K562 (cell line): ENCODE measurements at regions not wholly inside any gene's neighbourhood (a gene's known extent, or its start where the extent isn't known, plus 50 kb on each side); places are given as distances from the start of the nearest gene placed in this dataset.

Experiments
- PHF8 ChIP-seq: fragments of 200-600 bp; sonication (generic); IDR thresholded peaks from 2 replicates; pipeline ENCODE4 v1.6.1; 2012; ENCODE audit warnings: mixed run types, mild to moderate bottlenecking, inconsistent platforms, low read length, moderate library complexity, borderline replicate concordance
- ZNF174 ChIP-seq: fragments of 250-450 bp; sonication (Bioruptor Pico); IDR thresholded peaks from 2 replicates; pipeline ENCODE4 v1.4.0; 2020; ENCODE audit warnings: mild to moderate bottlenecking
- TF ChIP-seq, protein P1 (sequence below): fragments of 250-450 bp; sonication (Bioruptor Pico); IDR thresholded peaks from 2 replicates; pipeline ENCODE4 v1.8.0; 2021; ENCODE audit warnings: mild to moderate bottlenecking, moderate library complexity

DNA sequence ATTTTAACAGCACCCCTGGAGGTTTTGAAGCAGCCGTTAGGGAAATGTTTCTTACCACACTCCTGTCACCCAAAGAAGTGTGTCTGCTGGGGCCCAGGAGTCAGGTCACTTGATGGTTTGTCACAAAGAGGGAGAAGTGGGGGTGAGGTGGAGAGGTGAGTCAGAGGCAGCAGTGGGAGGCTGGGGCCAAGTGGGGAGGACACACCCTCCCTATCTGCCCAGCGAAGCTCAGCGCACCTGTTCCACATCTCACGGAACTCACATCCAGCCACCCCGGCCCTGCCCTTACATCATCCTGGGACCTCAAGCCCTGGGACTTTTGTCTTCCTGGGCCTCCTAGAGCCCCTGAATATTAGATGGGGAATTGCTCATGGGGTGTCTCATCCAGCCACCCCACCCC lies 171.1 kb upstream of the SMIM23 start:
- TF ChIP-seq ZNF174 (no peak), PHF8 (no peak)
- TF ChIP-seq, protein P1, sequence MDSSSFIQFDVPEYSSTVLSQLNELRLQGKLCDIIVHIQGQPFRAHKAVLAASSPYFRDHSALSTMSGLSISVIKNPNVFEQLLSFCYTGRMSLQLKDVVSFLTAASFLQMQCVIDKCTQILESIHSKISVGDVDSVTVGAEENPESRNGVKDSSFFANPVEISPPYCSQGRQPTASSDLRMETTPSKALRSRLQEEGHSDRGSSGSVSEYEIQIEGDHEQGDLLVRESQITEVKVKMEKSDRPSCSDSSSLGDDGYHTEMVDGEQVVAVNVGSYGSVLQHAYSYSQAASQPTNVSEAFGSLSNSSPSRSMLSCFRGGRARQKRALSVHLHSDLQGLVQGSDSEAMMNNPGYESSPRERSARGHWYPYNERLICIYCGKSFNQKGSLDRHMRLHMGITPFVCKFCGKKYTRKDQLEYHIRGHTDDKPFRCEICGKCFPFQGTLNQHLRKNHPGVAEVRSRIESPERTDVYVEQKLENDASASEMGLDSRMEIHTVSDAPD: no peak
